KMS-11 (cell line): ENCODE measurements at regions not wholly inside any gene's neighbourhood (a gene's known extent, or its start where the extent isn't known, plus 50 kb on each side); places are given as distances from the start of the nearest gene placed in this dataset.

Experiments
- H2AFZ ChIP-seq: fragments of 200-600 bp; sonication (generic); 2 replicates; pipeline ENCODE4 v1.6.1; 2016; ENCODE audit warnings: antibody characterized with exemption, mixed run types, low read depth
- H3K27ac ChIP-seq: fragments of 200-600 bp; sonication (generic); 2 replicates; pipeline ENCODE4 v1.6.1; 2016; ENCODE audit warnings: mild to moderate bottlenecking, mixed run types
- H3K27me3 ChIP-seq: fragments of 200-600 bp; sonication (generic); 2 replicates; pipeline ENCODE4 v1.6.1; 2017; ENCODE audit warnings: mild to moderate bottlenecking, low read depth, mixed run types, moderate library complexity; ENCODE audit not compliant: insufficient read depth
- H3K36me3 ChIP-seq: fragments of 200-600 bp; sonication (generic); 2 replicates; pipeline ENCODE4 v1.6.1; 2017; ENCODE audit warnings: mild to moderate bottlenecking, mixed run types; ENCODE audit not compliant: insufficient read depth
- H3K4me1 ChIP-seq: fragments of 200-600 bp; sonication (generic); 2 replicates; pipeline ENCODE4 v1.6.1; 2016; ENCODE audit warnings: mild to moderate bottlenecking, low read depth, mixed run types; ENCODE audit not compliant: poor library complexity, severe bottlenecking
- H3K4me2 ChIP-seq: fragments of 200-600 bp; sonication (generic); 2 replicates; pipeline ENCODE4 v1.7.0; 2016; ENCODE audit warnings: mild to moderate bottlenecking, mixed run types
- H3K4me3 ChIP-seq: fragments of 200-600 bp; sonication (generic); IDR thresholded peaks from 2 replicates; pipeline ENCODE4 v1.6.1; 2017; ENCODE audit warnings: low read depth, low read length, mixed read lengths; ENCODE audit not compliant: insufficient read depth
- H3K79me2 ChIP-seq: fragments of 200-600 bp; sonication (generic); 2 replicates; pipeline ENCODE4 v1.6.1; 2016; ENCODE audit warnings: low read depth, mixed run types; ENCODE audit not compliant: insufficient read depth
- H3K9ac ChIP-seq: fragments of 200-600 bp; sonication (generic); 2 replicates; pipeline ENCODE4 v1.6.1; 2016; ENCODE audit warnings: mild to moderate bottlenecking, mixed run types
- H4K20me1 ChIP-seq: fragments of 200-600 bp; sonication (generic); 2 replicates; pipeline ENCODE4 v1.6.1; 2016; ENCODE audit warnings: mild to moderate bottlenecking, mixed run types; ENCODE audit not compliant: insufficient read depth
- CTCF ChIP-seq: fragments of 200-600 bp; sonication (generic); conservative IDR thresholded peaks from 2 replicates; pipeline ENCODE4 v1.6.1; 2017; ENCODE audit warnings: low read depth, mild to moderate bottlenecking, antibody characterized with exemption, low read length, moderate library complexity, mixed read lengths

GRCh38 chr5:56440871-56441740 is 208.0 kb upstream of the ANKRD55 start:
- no peak for TF ChIP-seq CTCF

GRCh38 chr5:56434986-56435385 is 201.9 kb upstream of the ANKRD55 start:
- H3K79me2 ChIP-seq = no peaks in the 10 kb centered on the region

More at GRCh38 chr5:56440871-56441740, 208.0 kb upstream of the ANKRD55 start:
- Histone ChIP-seq H3K4me3 (no peak overlapping the region), H2AFZ (no peak overlapping the region), H3K79me2 (no peaks in the 10 kb centered on the region), H3K27ac (no peak overlapping the region), H3K4me1 (no peaks in the 10 kb centered on the region), H4K20me1 (no peaks in the 10 kb centered on the region), H3K9ac (no peak overlapping the region), H3K36me3 (no peaks in the 10 kb centered on the region), H3K4me2 (no peak overlapping the region), H3K27me3 (no peaks in the 10 kb centered on the region)

GRCh38 chr5:56433039-56433617 is 200.0 kb upstream of the ANKRD55 start:
- Histone ChIP-seq H2AFZ (no peak overlapping the region), H3K4me1 (no peaks in the 10 kb centered on the region)
- TF ChIP-seq CTCF = no peak

More at GRCh38 chr5:56434986-56435385, 201.9 kb upstream of the ANKRD55 start:
- no peak for TF ChIP-seq CTCF
- Histone ChIP-seq H3K27me3 (no peaks in the 10 kb centered on the region), H3K4me3 (no peak overlapping the region), H3K27ac (no peak overlapping the region), H3K4me2 (no peak overlapping the region), H3K9ac (no peak overlapping the region), H3K36me3 (no peaks in the 10 kb centered on the region), H3K4me1 (no peaks in the 10 kb centered on the region), H4K20me1 (no peaks in the 10 kb centered on the region), H2AFZ (no peak overlapping the region)

GRCh38 chr5:56432321-56432720 is 199.2 kb upstream of the ANKRD55 start:
- TF ChIP-seq CTCF = no peak
- Histone ChIP-seq H3K27ac (no peak overlapping the region), H3K9ac (no peak overlapping the region), H4K20me1 (no peaks in the 10 kb centered on the region), H3K27me3 (no peaks in the 10 kb centered on the region), H3K4me3 (no peak overlapping the region), H3K4me1 (no peaks in the 10 kb centered on the region), H3K36me3 (no peaks in the 10 kb centered on the region), H3K4me2 (no peak overlapping the region), H3K79me2 (no peaks in the 10 kb centered on the region), H2AFZ (no peak overlapping the region)

More at GRCh38 chr5:56433039-56433617, 200.0 kb upstream of the ANKRD55 start:
- no peak overlapping the region for H3K4me3 ChIP-seq
- no peaks in the 10 kb centered on the region for H3K36me3 ChIP-seq
- H3K4me2 ChIP-seq = no peak overlapping the region
- no peaks in the 10 kb centered on the region for H4K20me1 ChIP-seq
- H3K9ac ChIP-seq = no peak overlapping the region
- no peaks in the 10 kb centered on the region for H3K79me2 ChIP-seq
- H3K27ac ChIP-seq = no peak overlapping the region
- H3K27me3 ChIP-seq = no peaks in the 10 kb centered on the region
